Stimulated activated CD4-positive, alpha-beta T cell treated with anti-CD3 and anti-CD28 coated beads, Interleukin-12 subunit alpha, Interleukin-12 subunit beta, amount 100 ng/mL, for 48 hours (primary cell): ENCODE measurements at regions not wholly inside any gene's neighbourhood (a gene's known extent, or its start where the extent isn't known, plus 50 kb on each side); places are given as distances from the start of the nearest gene placed in this dataset.
"Not testable (repeated sequence)": the region's sequence is repeated elsewhere in the genome, so short reads cannot be mapped to it uniquely, and the experiment has no call there.

ENCODE experiments used
- DNase-seq, 3 donors: peaks; one replicate each; pipeline ENCODE4 v3.0.0-alpha.2; 2020; ENCODE audit warnings: low read depth in 2 of 3, low spot score in 1 of 3

- DNase-seq: no peak
Measured at GRCh38 chr6:66362888-66363287, 655.9 kb upstream of the EYS start.

GRCh38 chr6:66361886-66362285 is 654.9 kb upstream of the EYS start:
- no peak for DNase-seq

- no peak for DNase-seq
Measured at GRCh38 chr6:66357781-66358180, 650.8 kb upstream of the EYS start.

GRCh38 chr6:66355471-66355870 is 648.4 kb upstream of the EYS start:
- DNase-seq: no peak

GRCh38 chr6:66344796-66345195 is 637.8 kb upstream of the EYS start:
- DNase-seq: no peak

- DNase-seq: no peak
Measured at GRCh38 chr6:66340736-66341135, 633.7 kb upstream of the EYS start.

GRCh38 chr6:66336176-66336575 is 629.1 kb upstream of the EYS start:
- DNase-seq: no peak

- no peak for DNase-seq
Measured at GRCh38 chr6:66328200-66328599, 621.2 kb upstream of the EYS start.

- DNase-seq: no peak
Measured at GRCh38 chr6:66326228-66326627, 619.2 kb upstream of the EYS start.

GRCh38 chr6:66321017-66321416 is 614.0 kb upstream of the EYS start:
- no peak for DNase-seq

GRCh38 chr6:66307490-66307889 is 600.5 kb upstream of the EYS start:
- no peak for DNase-seq

- DNase-seq: no peak
Measured at GRCh38 chr6:66291905-66292304, 584.9 kb upstream of the EYS start.

GRCh38 chr6:66289889-66290288 is 582.9 kb upstream of the EYS start:
- no peak for DNase-seq

- DNase-seq: no peak
Measured at GRCh38 chr6:66278115-66278514, 571.1 kb upstream of the EYS start.

- DNase-seq: no peak
Measured at GRCh38 chr6:66277400-66277799, 570.4 kb upstream of the EYS start.

GRCh38 chr6:66265737-66266136 is 558.7 kb upstream of the EYS start:
- no peak for DNase-seq

GRCh38 chr6:66264376-66264775 is 557.4 kb upstream of the EYS start:
- DNase-seq: no peak

GRCh38 chr6:66258731-66259487 is 551.9 kb upstream of the EYS start:
- not testable (repeated sequence) for DNase-seq

GRCh38 chr6:66245231-66245630 is 538.2 kb upstream of the EYS start:
- DNase-seq: no peak

GRCh38 chr6:66238851-66239250 is 531.8 kb upstream of the EYS start:
- no peak for DNase-seq

GRCh38 chr6:66232890-66233289 is 525.9 kb upstream of the EYS start:
- no peak for DNase-seq

- DNase-seq: no peak
Measured at GRCh38 chr6:66230591-66230990, 523.6 kb upstream of the EYS start.

- no peak for DNase-seq
Measured at GRCh38 chr6:66226109-66226508, 519.1 kb upstream of the EYS start.
